Neural cell (in vitro differentiated cells): ENCODE measurements at regions not wholly inside any gene's neighbourhood (a gene's known extent, or its start where the extent isn't known, plus 50 kb on each side); places are given as distances from the start of the nearest gene placed in this dataset.

Experiments
- H2AFZ ChIP-seq: fragments of 200-600, 300-800 bp; sonication (generic), shearing (Covaris generic); 2 replicates; pipeline ENCODE4 v1.6.0; 2014; ENCODE audit warnings: low read depth, mild to moderate bottlenecking, antibody characterized with exemption, low read length, moderate library complexity
- H3F3A ChIP-seq: fragments of 200-600 bp; shearing (Covaris generic); 2 replicates; pipeline ENCODE4 v1.6.1; 2016; ENCODE audit warnings: mild to moderate bottlenecking, moderate library complexity, mixed read lengths, antibody characterized with exemption, low read length; ENCODE audit not compliant: insufficient read depth, poor library complexity, severe bottlenecking
- H3K27ac ChIP-seq: fragments of 200-600, 300-800 bp; sonication (generic), shearing (Covaris generic); 2 replicates; pipeline ENCODE4 v1.5.1; 2014; ENCODE audit warnings: mild to moderate bottlenecking, low read length, moderate library complexity
- H3K27me3 ChIP-seq: fragments of 300-800, 200-600 bp; sonication (generic), shearing (Covaris generic); 2 replicates; pipeline ENCODE4 v1.6.0; 2014; ENCODE audit warnings: mild to moderate bottlenecking, low read depth, low read length, moderate library complexity; ENCODE audit not compliant: insufficient read depth
- H3K36me3 ChIP-seq: fragments of 300-800, 200-600 bp; sonication (generic), shearing (Covaris generic); 2 replicates; pipeline ENCODE4 v1.5.1; 2014; ENCODE audit warnings: mild to moderate bottlenecking, antibody characterized with exemption, low read length, moderate library complexity; ENCODE audit not compliant: insufficient read depth
- H3K4me2 ChIP-seq: fragments of 300-800, 200-600 bp; sonication (generic), shearing (Covaris generic); 2 replicates; pipeline ENCODE4 v1.6.0; 2014; ENCODE audit warnings: mild to moderate bottlenecking, low read length
- H3K4me3 ChIP-seq: fragments of 300-800, 200-600 bp; sonication (generic), shearing (Covaris generic); 2 replicates; pipeline ENCODE4 v1.5.1; 2014; ENCODE audit warnings: mild to moderate bottlenecking, low read length, moderate library complexity
- H3K79me2 ChIP-seq: fragments of 200-600 bp; shearing (Covaris generic); replicated peaks from 2 replicates; pipeline ENCODE4 v1.6.0; 2014; ENCODE audit warnings: mild to moderate bottlenecking, low read length, moderate library complexity; ENCODE audit not compliant: insufficient read depth
- H3K9ac ChIP-seq: fragments of 300-800, 200-600 bp; sonication (generic), shearing (Covaris generic); 2 replicates; pipeline ENCODE4 v1.6.1; 2016; ENCODE audit warnings: mild to moderate bottlenecking, low read length, mixed read lengths
- H3K9me2 ChIP-seq: fragments of 200-600 bp; shearing (Covaris generic); 2 replicates; pipeline ENCODE4 v1.6.1; 2016; ENCODE audit warnings: mild to moderate bottlenecking, low read length, mixed read lengths; ENCODE audit not compliant: insufficient read depth
- H3K9me3 ChIP-seq: fragments of 200-600, 300-800 bp; sonication (generic), shearing (Covaris generic); 2 replicates; pipeline ENCODE4 v1.6.1; 2016; ENCODE audit warnings: mild to moderate bottlenecking, mixed run types, low read length, moderate library complexity, mixed read lengths
- H4K20me1 ChIP-seq: fragments of 200-600 bp; shearing (Covaris generic); 2 replicates; pipeline ENCODE4 v1.6.1; 2016; ENCODE audit warnings: mild to moderate bottlenecking, mixed run types; ENCODE audit not compliant: insufficient read depth
- EP300 ChIP-seq: fragments of 450-650 bp; conservative IDR thresholded peaks from 2 replicates; pipeline ENCODE4 v1.6.1; 2014; ENCODE audit warnings: antibody characterized with exemption, mild to moderate bottlenecking, moderate library complexity; ENCODE audit not compliant: poor library complexity, severe bottlenecking
- EZH2 ChIP-seq: fragments of 200-600, 300-800 bp; shearing (Covaris generic), sonication (generic); IDR thresholded peaks from 2 replicates; pipeline ENCODE4 v1.6.1; 2014; ENCODE audit warnings: antibody characterized with exemption, low read length, borderline replicate concordance, mild to moderate bottlenecking; ENCODE audit not compliant: insufficient read depth, poor library complexity, severe bottlenecking
- REST ChIP-seq: IDR thresholded peaks from 2 replicates; pipeline ENCODE4 v1.6.1; 2012; ENCODE audit warnings: borderline replicate concordance
- SMC3 ChIP-seq: fragments of 450-650 bp; conservative IDR thresholded peaks from 2 replicates; pipeline ENCODE4 v1.6.1; 2014; ENCODE audit warnings: antibody characterized with exemption, mild to moderate bottlenecking, moderate library complexity; ENCODE audit not compliant: poor library complexity

DNA sequence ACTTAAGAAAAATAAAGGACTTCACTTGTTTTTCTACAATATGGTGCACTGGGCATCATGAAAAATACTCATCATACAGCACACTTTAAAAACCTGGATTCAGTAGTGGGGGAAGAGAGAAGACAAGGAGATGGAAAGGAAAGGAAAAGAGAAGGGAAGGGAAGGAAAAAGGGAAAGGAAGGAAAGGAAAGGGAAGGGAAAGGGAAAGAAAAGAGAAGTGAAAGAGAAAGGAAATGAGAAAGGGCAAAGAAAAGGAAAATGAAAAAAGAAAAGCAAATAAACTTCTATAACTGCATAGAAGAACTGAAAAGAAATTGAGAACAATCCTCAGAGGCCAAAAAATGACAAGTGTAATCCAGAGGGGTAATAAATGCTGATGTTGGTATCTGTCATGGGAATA is 388.1 kb upstream of the PKDCC start:
- H3K9me3 ChIP-seq, result no peaks in the 10 kb centered on the region
- no peak overlapping the region for H3K9ac ChIP-seq
- H3F3A ChIP-seq, result no peaks in the 10 kb centered on the region
- H4K20me1 ChIP-seq, result no peaks in the 10 kb centered on the region
- H3K27me3 ChIP-seq, result no peaks in the 10 kb centered on the region
- H3K4me2 ChIP-seq, result no peak overlapping the region
- no peak overlapping the region for H3K4me3 ChIP-seq
- TF ChIP-seq EP300, result no peak
- no peak for TF ChIP-seq SMC3
- TF ChIP-seq REST, result no peak
- H3K36me3 ChIP-seq, result no peaks in the 10 kb centered on the region
- H3K79me2 ChIP-seq, result no peaks in the 10 kb centered on the region
- no peaks in the 10 kb centered on the region for H3K9me2 ChIP-seq
- no peak overlapping the region for H2AFZ ChIP-seq
- no peak overlapping the region for H3K27ac ChIP-seq

DNA sequence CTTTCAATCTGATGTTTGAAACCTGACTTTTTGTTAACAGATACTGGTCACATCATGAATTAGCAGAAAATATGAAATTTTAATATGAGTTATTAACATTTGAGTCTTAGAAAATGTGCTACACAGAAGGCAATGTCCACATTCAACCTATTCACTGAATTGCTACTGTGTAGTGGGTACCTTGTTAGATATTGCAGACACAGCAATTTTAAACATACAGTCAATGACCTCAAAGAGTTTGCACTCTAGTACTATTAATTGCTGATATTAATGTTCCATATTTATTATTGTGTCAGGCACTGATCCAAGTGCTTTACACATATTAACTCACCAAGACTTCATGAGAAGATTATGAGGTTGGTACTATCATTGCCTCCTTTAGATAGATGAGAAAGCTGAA is 385.4 kb upstream of the PKDCC start:
- Histone ChIP-seq H3K4me3 (no peak overlapping the region), H3K27ac (no peak overlapping the region), H3K9me3 (no peaks in the 10 kb centered on the region), H4K20me1 (no peaks in the 10 kb centered on the region), H3K36me3 (no peaks in the 10 kb centered on the region), H2AFZ (no peak overlapping the region), H3K27me3 (no peaks in the 10 kb centered on the region), H3K79me2 (no peaks in the 10 kb centered on the region), H3K9me2 (no peaks in the 10 kb centered on the region), H3K9ac (no peak overlapping the region), H3F3A (no peaks in the 10 kb centered on the region), H3K4me2 (no peak overlapping the region)
- TF ChIP-seq EZH2 (no peak), SMC3 (no peak)

DNA sequence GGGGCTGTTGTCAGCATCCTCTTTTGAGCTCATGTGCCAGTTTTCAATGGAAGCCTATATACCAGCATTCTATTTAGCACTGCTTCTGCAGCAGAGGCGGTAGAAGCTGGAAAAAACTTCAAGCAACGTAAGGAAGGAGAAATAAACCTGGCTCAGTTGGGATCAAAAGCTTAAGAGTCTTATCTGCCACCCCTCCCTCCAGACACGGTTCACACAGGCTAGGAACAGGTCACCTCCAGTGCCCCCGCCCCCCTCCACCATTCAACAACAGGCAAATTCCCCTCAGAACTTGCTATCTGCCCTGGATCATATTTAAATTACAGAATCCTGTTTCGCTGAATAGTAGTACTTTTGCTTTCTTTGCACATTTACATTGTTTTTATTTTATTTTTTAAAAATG is 384.8 kb upstream of the PKDCC start:
- Histone ChIP-seq H3K36me3 (no peaks in the 10 kb centered on the region), H3K27me3 (no peaks in the 10 kb centered on the region), H3K27ac (no peak overlapping the region), H3F3A (no peaks in the 10 kb centered on the region), H2AFZ (no peak overlapping the region), H3K4me2 (no peak overlapping the region), H3K9me2 (no peaks in the 10 kb centered on the region), H3K79me2 (no peaks in the 10 kb centered on the region), H3K4me3 (no peak overlapping the region), H3K9ac (no peak overlapping the region), H3K9me3 (no peaks in the 10 kb centered on the region), H4K20me1 (no peaks in the 10 kb centered on the region)
- TF ChIP-seq REST, result no peak
- no peak for TF ChIP-seq EZH2
